Right lobe of liver (tissue), 4 donors: ENCODE measurements at regions not wholly inside any gene's neighbourhood (a gene's known extent, or its start where the extent isn't known, plus 50 kb on each side); places are given as distances from the start of the nearest gene placed in this dataset.

Experiments
- POLR2A ChIP-seq: fragments of 450-650 bp; IDR thresholded peaks from one replicate; pipeline ENCODE4 v1.6.1; 2017; ENCODE audit warnings: antibody characterized with exemption, mild to moderate bottlenecking
- TF ChIP-seq, protein P1 (sequence below), 4 donors: fragments of 200-600 bp in 3 of 4; fragments of 450-650 bp in 1 of 4; IDR thresholded peaks; one replicate each; pipeline versions ENCODE4 v1.5.1 to v1.8.0; 2016 to 2022; ENCODE audit warnings: antibody characterized with exemption in 4 of 4, mild to moderate bottlenecking in 2 of 4
- donor health status: DM: no; HTN: no; CAD: no.
- donor health status: DM: no; HTN: no; CAD: no.
- donor health status: DM: no; HTN: yes; CAD: no.

DNA sequence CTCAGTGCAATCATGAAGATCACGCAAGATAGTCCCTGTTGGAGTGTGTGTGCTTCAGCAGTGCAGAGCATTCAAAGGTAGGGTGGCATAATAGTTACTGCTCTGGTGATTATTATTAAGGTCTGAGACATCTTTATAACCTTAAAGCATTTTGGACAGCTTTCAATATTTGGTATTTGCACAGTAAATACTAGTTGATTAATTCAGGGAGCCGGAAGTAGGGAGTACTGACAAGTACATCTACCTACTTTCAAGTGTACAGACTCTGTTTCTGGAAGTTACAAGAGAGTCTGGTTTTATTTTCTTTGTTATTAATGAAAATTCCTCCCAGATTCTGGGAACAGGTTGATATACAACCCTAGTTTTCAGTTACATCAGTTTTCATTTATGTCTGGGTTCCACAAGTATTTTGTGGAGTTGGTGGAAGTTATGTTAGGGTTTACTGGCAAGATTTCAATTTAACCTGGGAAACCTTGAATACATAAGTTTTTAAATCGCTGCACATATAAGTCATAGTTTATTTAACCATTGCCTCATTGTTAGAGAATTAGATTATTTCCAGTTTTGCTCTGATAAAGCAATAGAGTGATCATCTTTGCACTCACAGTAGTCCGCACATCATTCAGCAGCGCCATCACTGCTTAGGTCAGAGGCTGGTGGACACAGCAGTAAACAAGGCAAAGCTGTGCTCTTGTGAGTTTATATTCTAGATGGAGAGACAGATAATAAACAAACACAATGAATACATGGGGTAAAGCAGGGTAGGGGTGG is 366.6 kb downstream of the REEP3 start:
- TF ChIP-seq POLR2A = no peak
- TF ChIP-seq, protein P1, sequence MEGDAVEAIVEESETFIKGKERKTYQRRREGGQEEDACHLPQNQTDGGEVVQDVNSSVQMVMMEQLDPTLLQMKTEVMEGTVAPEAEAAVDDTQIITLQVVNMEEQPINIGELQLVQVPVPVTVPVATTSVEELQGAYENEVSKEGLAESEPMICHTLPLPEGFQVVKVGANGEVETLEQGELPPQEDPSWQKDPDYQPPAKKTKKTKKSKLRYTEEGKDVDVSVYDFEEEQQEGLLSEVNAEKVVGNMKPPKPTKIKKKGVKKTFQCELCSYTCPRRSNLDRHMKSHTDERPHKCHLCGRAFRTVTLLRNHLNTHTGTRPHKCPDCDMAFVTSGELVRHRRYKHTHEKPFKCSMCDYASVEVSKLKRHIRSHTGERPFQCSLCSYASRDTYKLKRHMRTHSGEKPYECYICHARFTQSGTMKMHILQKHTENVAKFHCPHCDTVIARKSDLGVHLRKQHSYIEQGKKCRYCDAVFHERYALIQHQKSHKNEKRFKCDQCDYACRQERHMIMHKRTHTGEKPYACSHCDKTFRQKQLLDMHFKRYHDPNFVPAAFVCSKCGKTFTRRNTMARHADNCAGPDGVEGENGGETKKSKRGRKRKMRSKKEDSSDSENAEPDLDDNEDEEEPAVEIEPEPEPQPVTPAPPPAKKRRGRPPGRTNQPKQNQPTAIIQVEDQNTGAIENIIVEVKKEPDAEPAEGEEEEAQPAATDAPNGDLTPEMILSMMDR (IDR thresholded peaks at IDR 0.05) = no peak
